Loucy (cell line): ENCODE measurements at regions not wholly inside any gene's neighbourhood (a gene's known extent, or its start where the extent isn't known, plus 50 kb on each side); places are given as distances from the start of the nearest gene placed in this dataset.

Experiments used
- H2AFZ ChIP-seq: fragments of 200-600 bp; sonication (generic); 2 replicates; pipeline ENCODE4 v1.6.0; 2016; ENCODE audit warnings: antibody characterized with exemption, mild to moderate bottlenecking, low read length, moderate library complexity
- H3F3A ChIP-seq: fragments of 200-600 bp; 2 replicates; pipeline ENCODE4 v1.6.0; 2016; ENCODE audit warnings: antibody characterized with exemption, low read depth, mild to moderate bottlenecking
- H3K27me3 ChIP-seq: fragments of 200-600 bp; sonication (generic); 2 replicates; pipeline ENCODE4 v1.6.1; 2014; ENCODE audit warnings: low read length, mild to moderate bottlenecking; ENCODE audit not compliant: insufficient read depth, poor library complexity, severe bottlenecking
- H3K36me3 ChIP-seq: fragments of 200-600 bp; sonication (generic); 2 replicates; pipeline ENCODE4 v1.6.1; 2016; ENCODE audit warnings: low read length; ENCODE audit not compliant: insufficient read depth
- H3K4me1 ChIP-seq: fragments of 200-600 bp; sonication (generic); 2 replicates; pipeline ENCODE4 v1.5.1; 2014; ENCODE audit warnings: low read length, mild to moderate bottlenecking; ENCODE audit not compliant: insufficient read depth, poor library complexity, severe bottlenecking
- H3K4me2 ChIP-seq: fragments of 200-600 bp; sonication (generic); 2 replicates; pipeline ENCODE4 v1.6.0; 2014; ENCODE audit warnings: antibody characterized with exemption, low read length, low read depth, mild to moderate bottlenecking; ENCODE audit not compliant: poor library complexity, severe bottlenecking
- H3K4me3 ChIP-seq: fragments of 200-600 bp; sonication (generic); 2 replicates; pipeline ENCODE4 v1.5.1; 2014; ENCODE audit warnings: low read length, mild to moderate bottlenecking, mixed read lengths; ENCODE audit not compliant: poor library complexity, severe bottlenecking
- H3K79me2 ChIP-seq: fragments of 200-600 bp; sonication (generic); 2 replicates; pipeline ENCODE4 v1.6.1; 2014; ENCODE audit warnings: low read length; ENCODE audit not compliant: insufficient read depth
- H3K9ac ChIP-seq: fragments of 200-600 bp; sonication (generic); 2 replicates; pipeline ENCODE4 v1.6.0; 2014; ENCODE audit warnings: mild to moderate bottlenecking, low read depth, low read length, moderate library complexity; ENCODE audit not compliant: poor library complexity, severe bottlenecking
- H3K9me2 ChIP-seq: fragments of 200-600 bp; sonication (generic); replicated peaks from 2 replicates; pipeline ENCODE4 v1.6.1; 2016; ENCODE audit warnings: low read depth, low read length, mixed read lengths
- H3K9me3 ChIP-seq: fragments of 200-600 bp; sonication (generic); 2 replicates; pipeline ENCODE4 v1.6.1; 2014; ENCODE audit warnings: mild to moderate bottlenecking, antibody characterized with exemption, low read length, low read depth; ENCODE audit not compliant: insufficient read depth
- H4K20me1 ChIP-seq: fragments of 200-600 bp; sonication (generic); 2 replicates; pipeline ENCODE4 v1.6.0; 2014; ENCODE audit warnings: antibody characterized with exemption, low read length, mild to moderate bottlenecking; ENCODE audit not compliant: insufficient read depth, poor library complexity, severe bottlenecking
- EZH2phosphoT487 ChIP-seq: fragments of 200-600 bp; IDR thresholded peaks from 2 replicates; pipeline ENCODE4 v1.6.1; 2018; ENCODE audit warnings: antibody characterized with exemption, mild to moderate bottlenecking, moderate library complexity, borderline replicate concordance
- TF ChIP-seq, protein P1 (sequence below): fragments of 200-600 bp; sonication (generic); conservative IDR thresholded peaks from 2 replicates; pipeline ENCODE4 v1.5.1; 2014; ENCODE audit warnings: mild to moderate bottlenecking, antibody characterized with exemption, low read length

GRCh38 chr1:199184180-199184579 lies 545.3 kb downstream of the PTPRC start:
- no peaks in the 10 kb centered on the region for H3K9me2 ChIP-seq
- no peak overlapping the region for H2AFZ ChIP-seq
- no peaks in the 10 kb centered on the region for H4K20me1 ChIP-seq
- TF ChIP-seq EZH2phosphoT487 = no peak
- TF ChIP-seq, protein P1, sequence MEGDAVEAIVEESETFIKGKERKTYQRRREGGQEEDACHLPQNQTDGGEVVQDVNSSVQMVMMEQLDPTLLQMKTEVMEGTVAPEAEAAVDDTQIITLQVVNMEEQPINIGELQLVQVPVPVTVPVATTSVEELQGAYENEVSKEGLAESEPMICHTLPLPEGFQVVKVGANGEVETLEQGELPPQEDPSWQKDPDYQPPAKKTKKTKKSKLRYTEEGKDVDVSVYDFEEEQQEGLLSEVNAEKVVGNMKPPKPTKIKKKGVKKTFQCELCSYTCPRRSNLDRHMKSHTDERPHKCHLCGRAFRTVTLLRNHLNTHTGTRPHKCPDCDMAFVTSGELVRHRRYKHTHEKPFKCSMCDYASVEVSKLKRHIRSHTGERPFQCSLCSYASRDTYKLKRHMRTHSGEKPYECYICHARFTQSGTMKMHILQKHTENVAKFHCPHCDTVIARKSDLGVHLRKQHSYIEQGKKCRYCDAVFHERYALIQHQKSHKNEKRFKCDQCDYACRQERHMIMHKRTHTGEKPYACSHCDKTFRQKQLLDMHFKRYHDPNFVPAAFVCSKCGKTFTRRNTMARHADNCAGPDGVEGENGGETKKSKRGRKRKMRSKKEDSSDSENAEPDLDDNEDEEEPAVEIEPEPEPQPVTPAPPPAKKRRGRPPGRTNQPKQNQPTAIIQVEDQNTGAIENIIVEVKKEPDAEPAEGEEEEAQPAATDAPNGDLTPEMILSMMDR = no peak
- no peaks in the 10 kb centered on the region for H3K36me3 ChIP-seq
- no peaks in the 10 kb centered on the region for H3K79me2 ChIP-seq
- no peak overlapping the region for H3K4me3 ChIP-seq
- H3K4me1 ChIP-seq = peaks cover 30% of the 10 kb centered on the region
- H3F3A ChIP-seq = 0 out of 2 replicates have a peak, but pooled peaks cover 4% of the 10 kb centered on the region
- H3K9me3 ChIP-seq = no peaks in the 10 kb centered on the region
- no peak overlapping the region for H3K9ac ChIP-seq
- H3K4me2 ChIP-seq = no peak overlapping the region
- no peaks in the 10 kb centered on the region for H3K27me3 ChIP-seq

GRCh38 chr1:199194862-199195261 lies 556.0 kb downstream of the PTPRC start:
- H3K9ac ChIP-seq = no peak overlapping the region
- TF ChIP-seq, protein P1 = no peak
- TF ChIP-seq EZH2phosphoT487 = no peak
- H3K4me3 ChIP-seq = no peak overlapping the region
- H3F3A ChIP-seq = no peaks in the 10 kb centered on the region
- no peaks in the 10 kb centered on the region for H3K79me2 ChIP-seq
- H3K4me1 ChIP-seq = no peaks in the 10 kb centered on the region
- no peaks in the 10 kb centered on the region for H3K36me3 ChIP-seq
- H2AFZ ChIP-seq = no peak overlapping the region
- no peaks in the 10 kb centered on the region for H3K9me3 ChIP-seq
- H3K27me3 ChIP-seq = no peaks in the 10 kb centered on the region
- no peak overlapping the region for H3K4me2 ChIP-seq
- H3K9me2 ChIP-seq = no peaks in the 10 kb centered on the region
- H4K20me1 ChIP-seq = no peaks in the 10 kb centered on the region

- Histone ChIP-seq H3K4me2 (no peak overlapping the region), H3K36me3 (no peaks in the 10 kb centered on the region), H3K27me3 (no peaks in the 10 kb centered on the region), H3K79me2 (no peaks in the 10 kb centered on the region), H3K4me3 (no peak overlapping the region), H3K9me2 (no peaks in the 10 kb centered on the region), H3K4me1 (peaks cover 12% of the 10 kb centered on the region), H3K9ac (no peak overlapping the region), H3K9me3 (no peaks in the 10 kb centered on the region), H3F3A (peaks cover 10% of the 10 kb centered on the region), H2AFZ (no peak overlapping the region), H4K20me1 (no peaks in the 10 kb centered on the region)
- no peak for TF ChIP-seq EZH2phosphoT487
- TF ChIP-seq, protein P1 = no peak
These were observed 558.9 kb downstream of the PTPRC start for GRCh38 chr1:199197695-199198094.
